ENCODE measurements at regions not wholly inside any gene's neighbourhood (a gene's known extent, or its start where the extent isn't known, plus 50 kb on each side); places are given as distances from the start of the nearest gene placed in this dataset.

DNA sequence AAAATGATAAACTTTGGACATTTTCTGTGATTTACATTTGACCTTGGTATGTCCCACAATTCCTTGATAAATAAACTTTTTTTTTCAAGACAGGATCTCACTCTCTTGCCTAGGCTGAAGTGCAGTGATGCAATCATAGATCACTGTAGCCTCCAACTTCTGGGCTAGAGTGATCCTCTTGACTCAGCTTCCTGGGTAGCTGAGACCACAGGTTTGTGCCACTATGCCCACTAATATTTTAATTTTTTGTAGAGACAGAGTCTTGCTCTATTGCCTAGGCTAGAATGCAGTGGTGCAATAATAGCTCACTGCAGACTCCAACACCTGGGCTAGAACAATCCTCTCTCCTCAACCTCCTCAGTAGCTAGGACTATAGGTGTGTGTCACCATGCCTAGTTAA is 79.1 kb upstream of the PTGDR start:
- no peaks in the 10 kb centered on the region for H3K27me3 ChIP-seq (ENCODE audit: insufficient read depth, low read length)
- no peaks in the 10 kb centered on the region for H3K36me3 ChIP-seq (ENCODE audit: insufficient read depth, low read length)
- H3K9me3 ChIP-seq (ENCODE audit: low read length), result no peaks in the 10 kb centered on the region
- H3K27ac ChIP-seq (ENCODE audit: low read depth, low read length, poor library complexity, severe bottlenecking), result no peak overlapping the region
- H3K9me2 ChIP-seq (ENCODE audit: low read depth, low read length), result no peaks in the 10 kb centered on the region
- no peaks in the 10 kb centered on the region for H3F3A ChIP-seq (ENCODE audit: insufficient read depth, low read length)
- no peak overlapping the region for H3K9ac ChIP-seq (ENCODE audit: low read length)
- TF ChIP-seq, protein P1, sequence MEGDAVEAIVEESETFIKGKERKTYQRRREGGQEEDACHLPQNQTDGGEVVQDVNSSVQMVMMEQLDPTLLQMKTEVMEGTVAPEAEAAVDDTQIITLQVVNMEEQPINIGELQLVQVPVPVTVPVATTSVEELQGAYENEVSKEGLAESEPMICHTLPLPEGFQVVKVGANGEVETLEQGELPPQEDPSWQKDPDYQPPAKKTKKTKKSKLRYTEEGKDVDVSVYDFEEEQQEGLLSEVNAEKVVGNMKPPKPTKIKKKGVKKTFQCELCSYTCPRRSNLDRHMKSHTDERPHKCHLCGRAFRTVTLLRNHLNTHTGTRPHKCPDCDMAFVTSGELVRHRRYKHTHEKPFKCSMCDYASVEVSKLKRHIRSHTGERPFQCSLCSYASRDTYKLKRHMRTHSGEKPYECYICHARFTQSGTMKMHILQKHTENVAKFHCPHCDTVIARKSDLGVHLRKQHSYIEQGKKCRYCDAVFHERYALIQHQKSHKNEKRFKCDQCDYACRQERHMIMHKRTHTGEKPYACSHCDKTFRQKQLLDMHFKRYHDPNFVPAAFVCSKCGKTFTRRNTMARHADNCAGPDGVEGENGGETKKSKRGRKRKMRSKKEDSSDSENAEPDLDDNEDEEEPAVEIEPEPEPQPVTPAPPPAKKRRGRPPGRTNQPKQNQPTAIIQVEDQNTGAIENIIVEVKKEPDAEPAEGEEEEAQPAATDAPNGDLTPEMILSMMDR (IDR thresholded peaks at IDR 0.05; ENCODE audit: low read length), result no peak
- TF ChIP-seq EZH2 (IDR thresholded peaks at IDR 0.05; ENCODE audit: borderline replicate concordance, low read length), result no peak
- no peaks in the 10 kb centered on the region for H3K4me1 ChIP-seq (ENCODE audit: insufficient read depth, low read length, severe bottlenecking)
- H3K4me2 ChIP-seq (ENCODE audit: low read length), result no peak overlapping the region
- no peaks in the 10 kb centered on the region for H3K79me2 ChIP-seq (ENCODE audit: insufficient read depth, low read length)
- H2AFZ ChIP-seq (ENCODE audit: low read length), result no peak overlapping the region
- no peak overlapping the region for H3K4me3 ChIP-seq (ENCODE audit: low read depth, low read length, poor library complexity, severe bottlenecking)
- no peaks in the 10 kb centered on the region for H4K20me1 ChIP-seq (ENCODE audit: insufficient read depth, low read length)

GRCh38 chr14:52185178-52185577 is 82.3 kb upstream of the PTGDR start:
- no peaks in the 10 kb centered on the region for H3K27me3 ChIP-seq (ENCODE audit: insufficient read depth, low read length)
- no peak overlapping the region for H3K9ac ChIP-seq (ENCODE audit: low read length)
- TF ChIP-seq EZH2 (IDR thresholded peaks at IDR 0.05; ENCODE audit: borderline replicate concordance, low read length), result no peak
- TF ChIP-seq, protein P1 (IDR thresholded peaks at IDR 0.05; ENCODE audit: low read length), result no peak
- no peaks in the 10 kb centered on the region for H3K9me2 ChIP-seq (ENCODE audit: low read depth, low read length)
- no peaks in the 10 kb centered on the region for H3F3A ChIP-seq (ENCODE audit: insufficient read depth, low read length)
- H3K4me1 ChIP-seq (ENCODE audit: insufficient read depth, low read length, severe bottlenecking), result no peaks in the 10 kb centered on the region
- no peaks in the 10 kb centered on the region for H4K20me1 ChIP-seq (ENCODE audit: insufficient read depth, low read length)
- H3K4me2 ChIP-seq (ENCODE audit: low read length), result no peak overlapping the region
- no peaks in the 10 kb centered on the region for H3K36me3 ChIP-seq (ENCODE audit: insufficient read depth, low read length)
- H3K79me2 ChIP-seq (ENCODE audit: insufficient read depth, low read length), result no peaks in the 10 kb centered on the region
- H3K27ac ChIP-seq (ENCODE audit: low read depth, low read length, poor library complexity, severe bottlenecking), result no peak overlapping the region
- no peak overlapping the region for H2AFZ ChIP-seq (ENCODE audit: low read length)
- no peak overlapping the region for H3K4me3 ChIP-seq (ENCODE audit: low read depth, low read length, poor library complexity, severe bottlenecking)
- no peaks in the 10 kb centered on the region for H3K9me3 ChIP-seq (ENCODE audit: low read length)

- H3K9ac ChIP-seq (ENCODE audit: low read length), result no peak overlapping the region
- no peaks in the 10 kb centered on the region for H3K36me3 ChIP-seq (ENCODE audit: insufficient read depth, low read length)
- H2AFZ ChIP-seq (ENCODE audit: low read length), result no peak overlapping the region
- no peak overlapping the region for H3K4me2 ChIP-seq (ENCODE audit: low read length)
- H3K79me2 ChIP-seq (ENCODE audit: insufficient read depth, low read length), result no peaks in the 10 kb centered on the region
- no peaks in the 10 kb centered on the region for H3K4me1 ChIP-seq (ENCODE audit: insufficient read depth, low read length, severe bottlenecking)
- H3K4me3 ChIP-seq (ENCODE audit: low read depth, low read length, poor library complexity, severe bottlenecking), result no peak overlapping the region
- TF ChIP-seq, protein P1 (IDR thresholded peaks at IDR 0.05; ENCODE audit: low read length), result no peak
- TF ChIP-seq EZH2 (IDR thresholded peaks at IDR 0.05; ENCODE audit: borderline replicate concordance, low read length), result no peak
- no peaks in the 10 kb centered on the region for H3K27me3 ChIP-seq (ENCODE audit: insufficient read depth, low read length)
- H4K20me1 ChIP-seq (ENCODE audit: insufficient read depth, low read length), result no peaks in the 10 kb centered on the region
- H3F3A ChIP-seq (ENCODE audit: insufficient read depth, low read length), result no peaks in the 10 kb centered on the region
- no peaks in the 10 kb centered on the region for H3K9me2 ChIP-seq (ENCODE audit: low read depth, low read length)
- no peaks in the 10 kb centered on the region for H3K9me3 ChIP-seq (ENCODE audit: low read length)
- no peak overlapping the region for H3K27ac ChIP-seq (ENCODE audit: low read depth, low read length, poor library complexity, severe bottlenecking)
Observed at GRCh38 chr14:52182853-52183252, 84.6 kb upstream of the PTGDR start.

All from OCI-LY1 (cell line).